ENCODE measurements at regions not wholly inside any gene's neighbourhood (a gene's known extent, or its start where the extent isn't known, plus 50 kb on each side); places are given as distances from the start of the nearest gene placed in this dataset.

DNA sequence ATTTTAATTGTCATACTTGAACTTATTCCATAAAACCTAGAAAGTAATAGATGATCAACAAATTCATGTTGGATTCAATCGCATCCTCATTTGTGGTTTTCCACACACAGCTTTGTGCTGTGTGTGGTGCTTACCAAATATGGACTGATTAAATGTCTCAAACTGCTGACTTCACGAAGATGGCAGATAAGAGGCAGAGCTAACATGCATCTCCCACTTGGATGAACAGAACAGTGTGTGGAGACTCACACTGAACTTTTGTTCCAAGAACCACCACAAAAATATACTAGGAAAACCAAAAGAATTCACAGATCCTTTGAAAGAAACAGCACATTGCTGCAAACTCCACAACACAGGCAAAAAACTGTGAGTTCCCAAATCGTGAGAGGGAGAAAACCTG, 603.7 kb downstream of the TENT5A start:
- Histone ChIP-seq H3K36me3 (ENCODE audit: control insufficient read depth in 5 of 5, insufficient read depth in 5 of 5, low read length in 5 of 5) (no peaks in the 10 kb centered on the region), H3K4me3 (ENCODE audit: low read depth in 1 of 5, low read length in 5 of 5) (no peak overlapping the region), H3K9me3 (ENCODE audit: control insufficient read depth in 5 of 5, low read length in 5 of 5) (peaks cover 0 to 16% (median 6%) of the 10 kb centered on the region in 5 donors), H3K27ac (ENCODE audit: low read depth, low read length) (no peak overlapping the region), H3K27me3 (ENCODE audit: control insufficient read depth in 5 of 5, insufficient read depth in 4 of 5, low read length in 5 of 5) (no peaks in the 10 kb centered on the region), H3K4me1 (ENCODE audit: control insufficient read depth in 5 of 5, insufficient read depth in 5 of 5, low read length in 5 of 5) (no peaks in the 10 kb centered on the region), H3K9ac (ENCODE audit: low read length in 5 of 5) (no peak overlapping the region)

DNA sequence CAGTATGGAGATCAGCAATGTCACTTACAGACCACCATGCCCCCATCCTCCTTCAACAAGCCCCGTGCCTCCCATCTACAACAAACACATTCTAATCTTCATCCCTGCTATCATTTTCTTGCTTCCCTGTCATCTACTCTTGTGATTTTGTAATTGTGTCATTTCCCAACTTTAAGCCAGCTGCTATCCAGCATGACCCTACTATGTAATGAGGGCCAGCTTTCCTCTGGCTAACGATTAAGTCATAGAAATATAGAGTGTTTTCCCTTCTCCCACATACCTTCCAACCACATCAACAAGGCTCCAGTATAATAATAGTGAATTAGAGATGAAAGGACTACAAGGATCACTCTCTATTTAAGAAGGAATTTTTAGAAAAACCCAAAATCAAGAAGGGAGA, 607.0 kb downstream of the TENT5A start:
- no peaks in the 10 kb centered on the region for H3K4me1 ChIP-seq (ENCODE audit: control insufficient read depth in 5 of 5, insufficient read depth in 5 of 5, low read length in 5 of 5)
- H3K27ac ChIP-seq (ENCODE audit: low read depth, low read length), result no peak overlapping the region
- H3K9ac ChIP-seq (ENCODE audit: low read length in 5 of 5), result no peak overlapping the region

DNA sequence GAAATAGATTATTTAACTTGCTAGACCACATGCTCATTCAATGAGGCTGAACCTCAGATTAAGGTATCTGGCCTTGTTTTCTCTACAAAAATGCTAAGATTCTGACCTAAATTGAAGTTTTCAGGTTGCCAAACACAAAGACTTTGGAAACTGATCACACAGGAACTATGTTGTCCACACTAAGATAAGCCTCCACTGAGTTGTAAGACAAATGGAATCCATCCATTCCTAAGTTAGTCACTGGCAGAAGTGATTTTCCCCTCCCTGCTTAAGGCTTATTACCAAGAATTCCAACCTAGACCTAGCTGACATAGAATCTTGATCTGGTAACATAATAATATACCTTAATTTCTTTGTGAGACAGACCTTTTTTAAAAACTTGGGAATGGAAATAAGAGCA, 608.1 kb downstream of the TENT5A start:
- H3K36me3 ChIP-seq (ENCODE audit: control insufficient read depth in 5 of 5, insufficient read depth in 5 of 5, low read length in 5 of 5), result no peaks in the 10 kb centered on the region
- H3K27ac ChIP-seq (ENCODE audit: low read depth, low read length), result no peak overlapping the region
- H3K4me3 ChIP-seq (ENCODE audit: low read depth in 1 of 5, low read length in 5 of 5), result no peak overlapping the region
- H3K4me1 ChIP-seq (ENCODE audit: control insufficient read depth in 5 of 5, insufficient read depth in 5 of 5, low read length in 5 of 5), result no peaks in the 10 kb centered on the region
- no peak overlapping the region for H3K9ac ChIP-seq (ENCODE audit: low read length in 5 of 5)
- H3K9me3 ChIP-seq (ENCODE audit: control insufficient read depth in 5 of 5, low read length in 5 of 5), result no peaks in the 10 kb centered on the region
- H3K27me3 ChIP-seq (ENCODE audit: control insufficient read depth in 5 of 5, insufficient read depth in 4 of 5, low read length in 5 of 5), result no peaks in the 10 kb centered on the region

More for the DNA sequence above, 607.0 kb downstream of the TENT5A start:
- Histone ChIP-seq H3K27me3 (ENCODE audit: control insufficient read depth in 5 of 5, insufficient read depth in 4 of 5, low read length in 5 of 5) (no peaks in the 10 kb centered on the region), H3K9me3 (ENCODE audit: control insufficient read depth in 5 of 5, low read length in 5 of 5) (no peaks in the 10 kb centered on the region), H3K36me3 (ENCODE audit: control insufficient read depth in 5 of 5, insufficient read depth in 5 of 5, low read length in 5 of 5) (no peaks in the 10 kb centered on the region), H3K4me3 (ENCODE audit: low read depth in 1 of 5, low read length in 5 of 5) (no peak overlapping the region)

- Histone ChIP-seq H3K36me3 (ENCODE audit: control insufficient read depth in 5 of 5, insufficient read depth in 5 of 5, low read length in 5 of 5) (no peaks in the 10 kb centered on the region), H3K9ac (ENCODE audit: low read length in 5 of 5) (no peak overlapping the region), H3K9me3 (ENCODE audit: control insufficient read depth in 5 of 5, low read length in 5 of 5) (peaks cover 0 to 5% (median 3%) of the 10 kb centered on the region in 5 donors), H3K4me1 (ENCODE audit: control insufficient read depth in 5 of 5, insufficient read depth in 5 of 5, low read length in 5 of 5) (no peaks in the 10 kb centered on the region), H3K27ac (ENCODE audit: low read depth, low read length) (no peak overlapping the region), H3K4me3 (ENCODE audit: low read depth in 1 of 5, low read length in 5 of 5) (no peak overlapping the region), H3K27me3 (ENCODE audit: control insufficient read depth in 5 of 5, insufficient read depth in 4 of 5, low read length in 5 of 5) (no peaks in the 10 kb centered on the region)
Measured at GRCh38 chr6:81138236-81138635, 614.2 kb downstream of the TENT5A start.

GRCh38 chr6:81130969-81131368, 621.5 kb downstream of the TENT5A start:
- Histone ChIP-seq H3K9me3 (ENCODE audit: control insufficient read depth in 5 of 5, low read length in 5 of 5) (no peaks in the 10 kb centered on the region), H3K9ac (ENCODE audit: low read length in 5 of 5) (no peak overlapping the region), H3K4me3 (ENCODE audit: low read depth in 1 of 5, low read length in 5 of 5) (no peak overlapping the region), H3K36me3 (ENCODE audit: control insufficient read depth in 5 of 5, insufficient read depth in 5 of 5, low read length in 5 of 5) (no peaks in the 10 kb centered on the region), H3K27me3 (ENCODE audit: control insufficient read depth in 5 of 5, insufficient read depth in 4 of 5, low read length in 5 of 5) (no peaks in the 10 kb centered on the region), H3K4me1 (ENCODE audit: control insufficient read depth in 5 of 5, insufficient read depth in 5 of 5, low read length in 5 of 5) (no peaks in the 10 kb centered on the region), H3K27ac (ENCODE audit: low read depth, low read length) (no peak overlapping the region)

DNA sequence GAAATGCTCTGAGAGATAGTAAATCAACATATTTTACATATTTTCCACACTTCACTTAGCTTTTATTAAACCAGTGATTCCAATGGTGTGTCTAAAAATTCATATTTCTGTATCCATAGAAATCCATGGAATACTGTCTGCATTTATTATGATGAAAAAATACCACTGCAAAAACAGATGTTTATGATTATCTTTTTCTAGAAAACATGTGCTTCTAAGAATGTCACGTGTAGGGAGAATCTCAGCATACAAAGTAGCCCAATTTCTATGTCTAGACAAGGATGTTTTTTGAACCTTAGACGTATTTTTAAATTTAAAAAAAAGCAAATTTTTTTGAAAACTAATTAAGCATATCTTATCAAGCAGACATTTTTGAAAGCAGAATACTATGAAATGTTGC, 622.4 kb downstream of the TENT5A start:
- H3K36me3 ChIP-seq (ENCODE audit: control insufficient read depth in 5 of 5, insufficient read depth in 5 of 5, low read length in 5 of 5), result no peaks in the 10 kb centered on the region
- no peak overlapping the region for H3K9ac ChIP-seq (ENCODE audit: low read length in 5 of 5)

DNA sequence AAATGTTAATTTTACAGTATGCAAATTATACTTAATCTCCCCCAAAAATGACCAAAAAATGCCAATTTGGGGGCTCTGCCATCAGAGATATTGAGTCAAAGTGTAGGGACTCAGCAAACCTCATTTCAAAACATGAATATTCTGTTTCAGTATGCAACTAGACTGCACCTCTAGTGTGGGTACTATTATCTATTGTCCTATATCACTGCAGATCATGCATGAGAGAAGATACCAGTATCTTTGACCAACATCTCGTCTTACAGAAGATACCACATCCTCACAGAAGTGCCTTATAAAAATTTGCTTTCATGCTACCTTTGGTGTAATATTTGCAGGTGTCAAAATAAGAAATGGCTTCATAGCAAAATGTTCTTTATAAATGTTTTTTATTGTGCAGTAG, 623.8 kb downstream of the TENT5A start:
- no peaks in the 10 kb centered on the region for H3K36me3 ChIP-seq (ENCODE audit: control insufficient read depth in 5 of 5, insufficient read depth in 5 of 5, low read length in 5 of 5)
- no peaks in the 10 kb centered on the region for H3K4me1 ChIP-seq (ENCODE audit: control insufficient read depth in 5 of 5, insufficient read depth in 5 of 5, low read length in 5 of 5)
- H3K4me3 ChIP-seq (ENCODE audit: low read depth in 1 of 5, low read length in 5 of 5), result no peak overlapping the region
- no peak overlapping the region for H3K27ac ChIP-seq (ENCODE audit: low read depth, low read length)
- H3K27me3 ChIP-seq (ENCODE audit: control insufficient read depth in 5 of 5, insufficient read depth in 4 of 5, low read length in 5 of 5), result no peaks in the 10 kb centered on the region
- no peaks in the 10 kb centered on the region for H3K9me3 ChIP-seq (ENCODE audit: control insufficient read depth in 5 of 5, low read length in 5 of 5)
- no peak overlapping the region for H3K9ac ChIP-seq (ENCODE audit: low read length in 5 of 5)

More for the DNA sequence above, 622.4 kb downstream of the TENT5A start:
- Histone ChIP-seq H3K4me1 (ENCODE audit: control insufficient read depth in 5 of 5, insufficient read depth in 5 of 5, low read length in 5 of 5) (no peaks in the 10 kb centered on the region), H3K27ac (ENCODE audit: low read depth, low read length) (no peak overlapping the region), H3K9me3 (ENCODE audit: control insufficient read depth in 5 of 5, low read length in 5 of 5) (no peaks in the 10 kb centered on the region), H3K27me3 (ENCODE audit: control insufficient read depth in 5 of 5, insufficient read depth in 4 of 5, low read length in 5 of 5) (no peaks in the 10 kb centered on the region), H3K4me3 (ENCODE audit: low read depth in 1 of 5, low read length in 5 of 5) (no peak overlapping the region)

GRCh38 chr6:81126150-81126549, 626.3 kb downstream of the TENT5A start:
- H3K4me3 ChIP-seq (ENCODE audit: low read depth in 1 of 5, low read length in 5 of 5), result no peak overlapping the region
- no peaks in the 10 kb centered on the region for H3K36me3 ChIP-seq (ENCODE audit: control insufficient read depth in 5 of 5, insufficient read depth in 5 of 5, low read length in 5 of 5)
- no peaks in the 10 kb centered on the region for H3K27me3 ChIP-seq (ENCODE audit: control insufficient read depth in 5 of 5, insufficient read depth in 4 of 5, low read length in 5 of 5)
- no peaks in the 10 kb centered on the region for H3K9me3 ChIP-seq (ENCODE audit: control insufficient read depth in 5 of 5, low read length in 5 of 5)
- H3K9ac ChIP-seq (ENCODE audit: low read length in 5 of 5), result no peak overlapping the region
- no peaks in the 10 kb centered on the region for H3K4me1 ChIP-seq (ENCODE audit: control insufficient read depth in 5 of 5, insufficient read depth in 5 of 5, low read length in 5 of 5)
- H3K27ac ChIP-seq (ENCODE audit: low read depth, low read length), result no peak overlapping the region

GRCh38 chr6:81120280-81120679, 632.2 kb downstream of the TENT5A start:
- no peak overlapping the region for H3K4me3 ChIP-seq (ENCODE audit: low read depth in 1 of 5, low read length in 5 of 5)
- no peaks in the 10 kb centered on the region for H3K27me3 ChIP-seq (ENCODE audit: control insufficient read depth in 5 of 5, insufficient read depth in 4 of 5, low read length in 5 of 5)
- no peaks in the 10 kb centered on the region for H3K36me3 ChIP-seq (ENCODE audit: control insufficient read depth in 5 of 5, insufficient read depth in 5 of 5, low read length in 5 of 5)
- no peaks in the 10 kb centered on the region for H3K4me1 ChIP-seq (ENCODE audit: control insufficient read depth in 5 of 5, insufficient read depth in 5 of 5, low read length in 5 of 5)
- no peaks in the 10 kb centered on the region for H3K9me3 ChIP-seq (ENCODE audit: control insufficient read depth in 5 of 5, low read length in 5 of 5)
- H3K27ac ChIP-seq (ENCODE audit: low read depth, low read length), result no peak overlapping the region
- H3K9ac ChIP-seq (ENCODE audit: low read length in 5 of 5), result no peak overlapping the region

- Histone ChIP-seq H3K27ac (ENCODE audit: low read depth, low read length) (no peak overlapping the region), H3K27me3 (ENCODE audit: control insufficient read depth in 5 of 5, insufficient read depth in 4 of 5, low read length in 5 of 5) (no peaks in the 10 kb centered on the region), H3K9ac (ENCODE audit: low read length in 5 of 5) (no peak overlapping the region), H3K4me3 (ENCODE audit: low read depth in 1 of 5, low read length in 5 of 5) (no peak overlapping the region), H3K36me3 (ENCODE audit: control insufficient read depth in 5 of 5, insufficient read depth in 5 of 5, low read length in 5 of 5) (no peaks in the 10 kb centered on the region), H3K4me1 (ENCODE audit: control insufficient read depth in 5 of 5, insufficient read depth in 5 of 5, low read length in 5 of 5) (no peaks in the 10 kb centered on the region), H3K9me3 (ENCODE audit: control insufficient read depth in 5 of 5, low read length in 5 of 5) (peaks cover 0 to 3% (median 2%) of the 10 kb centered on the region in 5 donors)
Measured at GRCh38 chr6:81105998-81106397, 646.5 kb downstream of the TENT5A start.
